Fibroblast of lung (primary cell): ENCODE measurements at regions not wholly inside any gene's neighbourhood (a gene's known extent, or its start where the extent isn't known, plus 50 kb on each side); places are given as distances from the start of the nearest gene placed in this dataset.

Experiments used
- DNase-seq, 2 donors: peaks; one replicate each; pipeline versions ENCODE4 v3.0.0 to v3.0.0-alpha.2; 2010; ENCODE audit warnings: low read depth in 2 of 2
- H2AFZ ChIP-seq: 2 replicates; pipeline ENCODE4 v1.5.1; 2012; ENCODE audit warnings: low read length, control low read depth, inconsistent platforms
- H3K27ac ChIP-seq: 2 replicates; pipeline ENCODE4 v1.5.1; 2011; ENCODE audit warnings: low read length, control low read depth; ENCODE audit not compliant: insufficient read depth
- H3K27me3 ChIP-seq: 2 replicates; pipeline ENCODE4 v1.5.1; 2011; ENCODE audit warnings: mild to moderate bottlenecking, low read length; ENCODE audit not compliant: control insufficient read depth, insufficient read depth
- H3K36me3 ChIP-seq: 2 replicates; pipeline ENCODE4 v1.5.1; 2011; ENCODE audit warnings: low read length; ENCODE audit not compliant: control insufficient read depth, insufficient read depth
- H3K4me1 ChIP-seq: 2 replicates; pipeline ENCODE4 v1.5.1; 2011; ENCODE audit warnings: low read length; ENCODE audit not compliant: control insufficient read depth, insufficient read depth; ENCODE audit errors: extremely low read depth
- H3K4me2 ChIP-seq: 2 replicates; pipeline ENCODE4 v1.5.1; 2011; ENCODE audit warnings: low read length, control low read depth; ENCODE audit not compliant: insufficient read depth; ENCODE audit errors: extremely low read depth
- H3K4me3 ChIP-seq, 4 experiments: fragments of 200-600 bp in 1 of 4; sonication (generic) in 1 of 4; replicated peaks in 1 of 4; 2 replicates each; pipeline ENCODE4 v1.5.1; 2011 to 2016; ENCODE audit warnings: low read length in 4 of 4, low read depth in 3 of 4, mild to moderate bottlenecking in 3 of 4, control low read depth in 2 of 4, inconsistent platforms in 1 of 4, mixed read lengths in 1 of 4; ENCODE audit not compliant: insufficient read depth in 1 of 4; ENCODE audit errors: control extremely low read depth in 1 of 4
- H3K79me2 ChIP-seq: 2 replicates; pipeline ENCODE4 v1.5.1; 2012; ENCODE audit warnings: mild to moderate bottlenecking, low read length, inconsistent platforms; ENCODE audit not compliant: control insufficient read depth, insufficient read depth
- H3K9ac ChIP-seq: 2 replicates; pipeline ENCODE4 v1.5.1; 2011; ENCODE audit warnings: mild to moderate bottlenecking, low read length, control low read depth; ENCODE audit not compliant: insufficient read depth
- H3K9me3 ChIP-seq: 2 replicates; pipeline ENCODE4 v1.5.1; 2012; ENCODE audit warnings: low read depth, low read length; ENCODE audit not compliant: control insufficient read depth, insufficient read depth
- H4K20me1 ChIP-seq: 2 replicates; pipeline ENCODE4 v1.5.1; 2011; ENCODE audit warnings: low read length; ENCODE audit not compliant: control insufficient read depth, insufficient read depth; ENCODE audit errors: extremely low read depth
- EZH2 ChIP-seq: IDR thresholded peaks from 2 replicates; pipeline ENCODE4 v1.5.1; 2012; ENCODE audit warnings: low read length, control low read depth, mild to moderate bottlenecking; ENCODE audit errors: missing control alignments
- TF ChIP-seq, protein P1 (sequence below), 2 donors: IDR thresholded peaks in 1 of 2; conservative IDR thresholded peaks in 1 of 2; 1 replicate in 1 of 2; 2 replicates in 1 of 2; pipeline ENCODE4 v1.5.1; 2011 to 2012; ENCODE audit warnings: low read length in 2 of 2, control low read depth in 1 of 2, inconsistent platforms in 1 of 2, low read depth in 1 of 2, mild to moderate bottlenecking in 1 of 2

DNA sequence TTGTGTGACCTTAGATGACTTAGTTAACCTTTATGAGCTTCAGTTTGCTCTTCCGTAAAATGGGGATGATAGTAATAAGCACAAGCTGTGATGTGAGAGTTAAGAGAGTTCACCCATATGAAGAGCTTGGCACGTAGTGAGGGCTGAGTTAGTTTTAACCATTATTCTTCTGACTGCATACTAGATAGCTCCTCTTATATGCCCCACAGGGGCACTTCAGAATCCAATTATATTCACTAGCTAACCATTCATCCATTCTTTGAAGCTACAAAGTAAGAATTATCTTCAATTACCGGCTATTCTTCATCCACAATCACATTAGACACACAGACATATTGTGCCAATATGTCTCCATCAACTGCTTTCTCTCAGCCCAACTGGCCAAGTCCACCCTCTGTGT, 159.0 kb upstream of the STT3B start:
- no peak overlapping the region for H3K27ac ChIP-seq
- no peaks in the 10 kb centered on the region for H4K20me1 ChIP-seq
- DNase-seq = no peak
- H3K4me2 ChIP-seq = no peak overlapping the region
- no peak overlapping the region for H3K9ac ChIP-seq
- H2AFZ ChIP-seq = no peak overlapping the region
- H3K4me3 ChIP-seq = no peak overlapping the region
- no peaks in the 10 kb centered on the region for H3K79me2 ChIP-seq
- TF ChIP-seq, protein P1, sequence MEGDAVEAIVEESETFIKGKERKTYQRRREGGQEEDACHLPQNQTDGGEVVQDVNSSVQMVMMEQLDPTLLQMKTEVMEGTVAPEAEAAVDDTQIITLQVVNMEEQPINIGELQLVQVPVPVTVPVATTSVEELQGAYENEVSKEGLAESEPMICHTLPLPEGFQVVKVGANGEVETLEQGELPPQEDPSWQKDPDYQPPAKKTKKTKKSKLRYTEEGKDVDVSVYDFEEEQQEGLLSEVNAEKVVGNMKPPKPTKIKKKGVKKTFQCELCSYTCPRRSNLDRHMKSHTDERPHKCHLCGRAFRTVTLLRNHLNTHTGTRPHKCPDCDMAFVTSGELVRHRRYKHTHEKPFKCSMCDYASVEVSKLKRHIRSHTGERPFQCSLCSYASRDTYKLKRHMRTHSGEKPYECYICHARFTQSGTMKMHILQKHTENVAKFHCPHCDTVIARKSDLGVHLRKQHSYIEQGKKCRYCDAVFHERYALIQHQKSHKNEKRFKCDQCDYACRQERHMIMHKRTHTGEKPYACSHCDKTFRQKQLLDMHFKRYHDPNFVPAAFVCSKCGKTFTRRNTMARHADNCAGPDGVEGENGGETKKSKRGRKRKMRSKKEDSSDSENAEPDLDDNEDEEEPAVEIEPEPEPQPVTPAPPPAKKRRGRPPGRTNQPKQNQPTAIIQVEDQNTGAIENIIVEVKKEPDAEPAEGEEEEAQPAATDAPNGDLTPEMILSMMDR (conservative IDR thresholded peaks at IDR 0.05 in 1 of 2, IDR thresholded peaks at IDR 0.05 in 1 of 2; ENCODE audit: low read depth in 1 of 2, low read length in 2 of 2) = no peak
- no peak for TF ChIP-seq EZH2
- H3K27me3 ChIP-seq = no peaks in the 10 kb centered on the region
- H3K4me1 ChIP-seq = peaks cover 2% of the 10 kb centered on the region
- no peaks in the 10 kb centered on the region for H3K36me3 ChIP-seq
- no peaks in the 10 kb centered on the region for H3K9me3 ChIP-seq

DNA sequence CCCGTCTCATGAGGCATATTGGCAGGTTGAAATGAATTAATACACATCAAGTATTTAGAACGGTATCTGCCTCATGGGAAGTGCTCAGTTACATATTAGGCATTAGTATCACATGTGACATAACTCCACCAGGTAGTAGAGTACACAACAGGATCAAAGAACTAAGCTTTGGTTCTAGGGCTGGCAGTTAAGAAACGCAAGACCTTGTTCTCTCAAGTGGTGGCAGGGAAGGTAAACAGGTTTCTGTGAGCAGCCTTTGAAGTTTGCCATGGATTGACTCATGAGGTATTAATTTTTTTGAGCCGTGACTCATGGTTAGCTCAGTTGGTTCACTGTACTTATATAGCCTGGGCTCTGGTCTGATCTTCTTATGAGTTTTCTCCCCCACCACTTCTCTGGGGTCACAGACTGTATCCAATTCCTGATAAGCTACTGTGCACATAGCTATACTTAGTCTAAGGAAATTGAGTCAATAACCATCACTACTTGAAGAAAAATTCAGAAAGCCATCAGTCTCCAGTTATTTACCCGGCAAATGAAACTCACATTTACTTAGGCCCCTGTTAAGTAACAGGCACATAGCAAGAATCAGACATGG, 155.6 kb upstream of the STT3B start:
- Histone ChIP-seq H3K9me3 (no peaks in the 10 kb centered on the region), H3K4me3 (no peak overlapping the region), H3K4me2 (no peak overlapping the region), H3K36me3 (no peaks in the 10 kb centered on the region), H3K4me1 (peaks cover 2% of the 10 kb centered on the region), H3K27ac (no peak overlapping the region), H3K27me3 (no peaks in the 10 kb centered on the region), H3K79me2 (no peaks in the 10 kb centered on the region), H4K20me1 (no peaks in the 10 kb centered on the region), H3K9ac (no peak overlapping the region), H2AFZ (no peak overlapping the region)
- TF ChIP-seq, protein P1 (conservative IDR thresholded peaks at IDR 0.05 in 1 of 2, IDR thresholded peaks at IDR 0.05 in 1 of 2; ENCODE audit: low read depth in 1 of 2, low read length in 2 of 2) = no peak
- no peak for TF ChIP-seq EZH2
- peak; percentile 66 to 93 for DNase-seq

DNA sequence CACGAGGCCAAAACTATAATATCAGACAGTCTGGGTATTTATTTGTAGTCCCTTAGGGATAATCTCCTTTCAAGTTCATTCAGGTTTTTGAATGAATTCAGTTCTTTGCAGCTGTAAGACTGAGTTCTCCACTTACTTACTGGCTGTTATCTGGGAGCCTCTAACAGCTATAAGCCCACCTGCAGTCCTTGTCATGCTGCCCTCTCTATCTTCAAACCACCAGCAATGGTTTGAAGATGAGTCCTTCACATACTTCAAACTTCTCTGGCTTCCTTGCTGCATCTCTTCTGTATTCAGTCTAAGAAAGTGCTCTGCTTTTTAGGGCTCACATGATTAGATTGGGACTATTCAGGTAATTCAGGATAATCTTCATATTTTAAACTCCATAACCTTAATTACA, 154.5 kb upstream of the STT3B start:
- Histone ChIP-seq H3K36me3 (no peaks in the 10 kb centered on the region), H3K27me3 (no peaks in the 10 kb centered on the region), H3K4me2 (no peak overlapping the region), H4K20me1 (no peaks in the 10 kb centered on the region), H2AFZ (no peak overlapping the region), H3K4me3 (no peak overlapping the region), H3K9ac (no peak overlapping the region), H3K4me1 (peaks cover 2% of the 10 kb centered on the region), H3K9me3 (no peaks in the 10 kb centered on the region), H3K27ac (no peak overlapping the region), H3K79me2 (no peaks in the 10 kb centered on the region)
- no peak for DNase-seq
- TF ChIP-seq EZH2 = no peak
- TF ChIP-seq, protein P1 (conservative IDR thresholded peaks at IDR 0.05 in 1 of 2, IDR thresholded peaks at IDR 0.05 in 1 of 2; ENCODE audit: low read depth in 1 of 2, low read length in 2 of 2) = no peak
